GM19455 (cell line): ENCODE measurements at regions not wholly inside any gene's neighbourhood (a gene's known extent, or its start where the extent isn't known, plus 50 kb on each side); places are given as distances from the start of the nearest gene placed in this dataset.

ENCODE experiments used
- ATAC-seq: cut with Tn5 transposase; IDR thresholded peaks from one replicate; pipeline ENCODE4 v1.9.1; 2021; ENCODE audit not compliant: unreplicated experiment

DNA sequence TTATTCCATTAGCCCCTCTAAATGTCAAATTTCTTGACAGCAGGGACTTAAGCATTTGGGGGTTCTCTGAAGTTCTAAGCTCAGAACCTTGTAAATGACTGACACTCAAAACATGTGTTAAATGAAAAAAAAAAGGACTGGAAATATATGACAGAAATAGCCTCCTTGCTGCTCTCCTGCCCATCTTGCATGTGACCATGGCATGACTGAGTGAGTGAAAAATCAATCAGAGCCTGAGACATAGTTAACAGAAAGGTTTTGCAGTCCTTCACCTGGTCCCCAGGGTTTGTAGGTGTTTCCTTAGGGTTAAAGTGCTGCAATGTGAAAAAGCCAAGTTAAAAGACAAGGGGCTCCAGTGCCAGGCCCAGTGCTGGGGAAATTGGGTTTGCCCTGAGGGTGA is 168.1 kb downstream of the ZBTB18 start:
- ATAC-seq = no peak

GRCh38 chr1:244219802-244220201 is 168.7 kb downstream of the ZBTB18 start:
- no peak for ATAC-seq

DNA sequence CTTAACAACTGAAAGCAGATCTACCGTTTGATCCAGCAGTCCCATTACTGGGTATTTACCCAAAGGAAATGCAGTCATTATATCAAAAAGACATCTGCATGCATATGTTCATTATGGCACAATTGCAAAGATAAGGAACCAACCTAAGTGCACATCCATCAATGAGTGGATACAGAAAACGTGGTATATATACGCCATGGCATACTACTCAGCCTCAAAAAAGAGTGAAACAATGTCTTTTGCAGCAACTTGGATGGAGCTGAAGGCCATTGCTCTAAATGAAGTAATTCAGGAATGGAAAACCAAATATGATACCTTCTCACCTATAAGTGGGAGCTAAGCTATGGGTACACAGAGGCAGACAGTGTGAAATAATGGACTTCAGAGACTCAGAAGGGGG is 169.3 kb downstream of the ZBTB18 start:
- no peak for ATAC-seq

- no peak for ATAC-seq
Measured at GRCh38 chr1:244221991-244222390, 170.9 kb downstream of the ZBTB18 start.

DNA sequence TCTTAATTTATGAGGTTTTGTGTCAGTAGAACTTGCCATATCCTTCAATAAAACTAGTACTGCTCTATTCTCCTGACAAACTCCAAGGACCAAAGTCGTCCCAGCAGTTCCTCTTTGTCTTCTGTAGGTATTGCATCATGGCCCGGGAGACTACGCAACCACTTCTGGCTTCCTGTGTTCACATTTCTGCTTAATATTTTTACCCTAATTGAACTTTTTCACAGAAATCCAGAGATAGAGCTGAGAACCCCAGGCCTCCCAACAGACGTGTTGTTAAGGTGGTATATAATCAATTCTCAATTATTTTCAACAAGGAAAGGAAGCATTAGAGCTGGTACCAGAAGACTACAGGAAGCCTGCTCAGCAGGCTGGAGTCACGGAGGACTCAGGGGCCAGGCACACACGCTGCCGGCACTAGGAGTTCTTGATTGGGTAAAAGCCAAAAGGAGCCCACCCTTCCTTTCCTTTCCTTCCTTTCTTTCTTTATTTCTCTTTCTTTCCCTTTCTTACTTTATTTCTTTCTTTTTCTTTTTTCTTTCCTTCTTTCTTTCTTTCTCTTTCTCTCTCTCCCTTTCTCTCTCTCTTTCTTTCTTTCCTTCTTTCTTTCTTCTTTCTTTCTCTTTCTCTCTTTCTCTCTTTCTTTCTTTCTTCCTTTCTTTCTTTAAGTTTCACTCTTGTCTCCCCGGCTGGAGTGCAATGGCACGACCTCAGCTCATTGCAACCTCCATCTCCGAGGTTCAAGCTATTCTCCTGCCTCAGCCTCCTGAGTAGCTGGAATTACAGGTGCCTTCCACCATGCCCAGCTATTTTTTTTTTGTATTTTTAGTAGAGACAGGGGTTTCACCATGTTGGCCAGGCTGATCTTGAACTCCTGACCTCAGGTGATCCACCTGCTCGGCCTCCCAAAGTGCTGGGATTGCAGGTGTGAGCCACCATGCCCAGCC is 173.7 kb downstream of the ZBTB18 start:
- no peak for ATAC-seq

DNA sequence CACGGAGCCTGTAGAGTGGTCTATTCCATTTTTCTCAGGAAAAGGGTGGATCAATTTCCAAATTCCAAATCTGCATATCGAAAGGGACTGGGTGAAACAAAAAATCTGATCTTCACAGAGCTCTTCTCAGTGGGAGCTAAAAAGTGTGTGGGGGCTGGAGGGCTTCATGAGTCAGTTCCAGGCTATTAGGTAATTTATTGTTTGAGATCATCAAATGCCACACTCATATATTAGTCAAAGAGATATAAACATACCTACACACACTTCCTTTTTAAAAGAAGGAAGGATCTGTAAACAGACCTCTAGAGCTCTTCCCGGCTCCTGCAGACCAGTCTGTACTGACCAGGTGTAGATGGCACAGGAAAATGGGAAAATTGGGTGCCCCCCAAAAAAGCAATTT is 175.4 kb downstream of the ZBTB18 start:
- ATAC-seq = no peak

GRCh38 chr1:244230470-244230869 is 179.4 kb downstream of the ZBTB18 start:
- no peak for ATAC-seq

- ATAC-seq = no peak
Measured at GRCh38 chr1:244231193-244231571, 180.1 kb downstream of the ZBTB18 start.

DNA sequence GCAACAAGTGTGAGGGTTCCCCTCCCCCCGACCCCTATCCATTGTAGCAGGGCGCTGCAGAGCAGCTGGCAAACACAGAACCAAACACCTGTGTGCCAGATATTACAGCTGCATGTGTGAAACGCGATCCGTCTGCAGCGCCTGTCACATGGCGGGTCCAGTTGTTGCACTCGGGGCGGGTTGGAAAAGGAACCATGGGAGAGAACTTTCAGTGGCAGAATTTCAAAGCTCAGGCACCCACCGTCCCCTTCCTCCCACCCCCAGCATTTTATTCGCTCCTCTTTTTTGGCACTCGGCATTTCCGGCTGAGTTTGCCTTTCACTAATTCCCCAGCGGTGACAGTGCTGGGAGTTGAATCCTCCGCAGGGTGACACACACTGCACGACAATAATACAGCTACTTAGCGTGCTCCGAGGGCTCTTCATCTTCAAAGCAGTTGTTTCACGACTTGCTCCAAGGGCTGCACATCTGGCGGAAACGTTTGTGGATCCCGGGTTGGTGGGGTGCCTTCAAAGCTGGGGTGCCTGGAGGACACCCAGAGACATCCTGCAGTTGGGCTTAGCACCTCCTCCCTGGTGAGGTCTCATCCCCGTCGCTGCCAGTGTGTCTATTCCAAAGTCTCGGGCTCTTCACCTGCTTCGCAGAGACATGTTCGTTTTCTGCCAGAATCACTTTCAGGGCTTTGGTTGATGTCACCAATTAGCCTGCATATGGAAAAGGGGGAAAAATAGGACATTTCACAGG is 180.7 kb downstream of the ZBTB18 start:
- no peak for ATAC-seq

GRCh38 chr1:244234009-244234643 is 183.0 kb downstream of the ZBTB18 start:
- no peak for ATAC-seq

- no peak for ATAC-seq
Measured at GRCh38 chr1:244235157-244235556, 184.1 kb downstream of the ZBTB18 start.

DNA sequence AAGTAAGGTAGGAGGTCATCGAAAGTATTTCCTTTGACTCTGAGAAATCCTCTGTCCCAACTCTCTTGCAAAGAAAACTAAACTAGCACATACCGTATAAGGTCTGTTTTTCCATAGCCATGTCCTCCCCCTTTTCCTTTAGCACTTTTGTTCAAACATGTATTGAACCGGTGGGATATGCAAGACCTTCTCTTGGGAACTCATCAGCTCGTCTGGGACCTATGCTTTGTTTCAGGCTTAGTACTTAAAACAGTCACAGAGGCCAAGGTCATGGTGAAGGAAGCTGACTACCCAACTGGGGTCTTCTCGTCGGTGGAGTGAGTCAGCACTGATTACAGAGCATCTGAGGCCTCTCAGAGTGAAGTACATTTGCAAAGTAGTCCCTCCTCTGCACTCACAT is 185.0 kb downstream of the ZBTB18 start:
- ATAC-seq = no peak

DNA sequence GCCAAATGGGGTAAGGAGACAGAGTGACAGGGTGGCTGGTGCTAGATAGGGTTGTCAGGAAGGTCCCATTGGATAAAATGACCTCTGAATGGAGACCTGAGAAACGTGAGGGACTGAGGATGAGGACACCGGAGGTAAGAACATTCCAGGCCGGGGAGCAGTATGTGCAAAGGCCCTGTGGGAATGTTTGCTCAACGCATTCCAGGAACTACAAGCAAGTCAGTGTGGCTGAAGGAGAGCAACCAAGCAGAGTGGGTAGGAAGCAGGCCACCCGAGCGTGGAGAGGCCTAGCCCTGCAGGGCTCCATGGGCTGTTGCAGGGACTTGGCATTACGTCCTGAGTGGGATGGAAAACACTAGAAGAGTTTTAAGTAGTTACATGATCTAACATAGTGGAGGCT is 185.6 kb downstream of the ZBTB18 start:
- no peak for ATAC-seq

DNA sequence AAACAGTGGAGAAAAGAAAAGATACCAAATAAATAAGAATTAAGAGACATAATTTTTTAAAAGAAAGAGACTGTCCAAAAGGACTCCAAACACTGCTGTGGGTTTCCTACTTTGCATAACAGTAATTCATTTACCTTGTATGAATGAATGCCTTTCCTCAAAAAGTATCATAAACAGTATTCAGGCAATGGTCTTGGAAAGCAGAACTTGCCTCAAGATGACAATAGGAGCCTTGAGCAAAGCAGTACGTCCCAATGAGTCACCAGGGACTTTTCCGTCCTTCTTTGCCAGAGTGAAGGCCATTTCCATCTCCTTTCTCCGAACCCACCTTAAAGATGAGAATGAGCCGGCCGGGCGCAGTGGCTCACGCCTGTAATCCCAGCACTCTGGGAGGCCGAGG is 186.4 kb downstream of the ZBTB18 start:
- no peak for ATAC-seq

DNA sequence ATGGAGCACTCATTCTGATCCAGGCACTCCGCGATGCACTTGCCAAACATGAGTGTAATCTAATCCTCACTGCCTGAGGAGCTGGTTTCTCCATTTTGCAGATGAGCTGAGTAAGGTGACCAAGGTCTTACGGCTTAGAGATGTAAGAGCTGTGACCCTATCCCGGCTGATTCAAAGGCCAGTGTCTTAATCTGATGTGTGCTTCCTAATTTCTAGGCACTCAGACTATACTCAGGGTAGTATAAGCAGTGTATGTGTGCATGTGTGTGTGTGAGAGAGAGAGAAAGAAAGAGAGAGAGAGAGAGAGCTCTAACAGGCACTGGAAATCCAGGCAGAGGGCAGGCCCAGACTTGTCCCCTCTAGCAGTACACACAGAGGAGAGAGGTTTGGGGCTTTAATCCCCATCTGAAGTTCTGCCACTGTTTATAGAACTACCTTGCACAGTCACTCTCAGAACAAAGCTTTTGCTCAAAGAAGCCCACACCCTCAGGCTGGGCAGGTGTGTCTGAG is 188.2 kb downstream of the ZBTB18 start:
- ATAC-seq = no peak

- ATAC-seq = no peak
Measured at GRCh38 chr1:244241438-244241837, 190.4 kb downstream of the ZBTB18 start.

DNA sequence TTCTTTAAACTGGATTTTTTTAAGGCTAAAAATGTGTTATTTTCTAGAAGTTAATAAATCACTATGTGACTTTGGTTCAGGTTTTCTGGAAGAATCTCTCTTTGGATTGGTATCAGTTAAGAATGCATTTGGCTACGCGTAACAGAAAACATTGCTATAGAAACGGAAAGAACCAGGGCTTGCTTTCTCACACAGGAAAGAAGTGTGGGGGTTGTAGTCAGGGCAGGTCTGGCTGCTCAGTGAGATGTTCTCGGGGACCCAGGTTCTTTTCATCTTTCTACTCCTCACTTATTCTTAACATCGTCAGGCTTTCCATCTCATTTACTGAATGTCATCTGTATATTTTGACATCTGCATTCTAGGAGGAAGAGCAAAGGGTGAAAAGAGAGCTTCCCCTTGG is 191.4 kb downstream of the ZBTB18 start:
- ATAC-seq = no peak

DNA sequence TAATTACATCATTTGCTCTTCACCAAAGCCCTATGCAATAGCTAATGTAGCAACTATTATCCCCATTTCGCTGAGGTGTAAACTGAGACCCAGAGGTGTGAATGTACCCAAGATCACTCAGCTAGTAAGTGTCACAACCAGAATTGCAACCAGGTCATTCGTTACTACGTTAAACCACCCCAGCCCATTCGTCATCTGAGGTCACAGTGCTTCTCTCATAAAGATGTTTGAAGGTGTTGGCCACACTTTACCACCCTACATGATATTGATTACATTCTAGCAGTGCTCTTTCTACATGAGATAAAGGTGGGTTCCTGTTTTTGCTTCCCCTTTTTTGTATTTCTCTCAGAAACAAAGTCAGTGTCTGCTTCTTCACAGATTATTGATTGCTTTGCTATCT is 195.3 kb downstream of the ZBTB18 start:
- no peak for ATAC-seq

DNA sequence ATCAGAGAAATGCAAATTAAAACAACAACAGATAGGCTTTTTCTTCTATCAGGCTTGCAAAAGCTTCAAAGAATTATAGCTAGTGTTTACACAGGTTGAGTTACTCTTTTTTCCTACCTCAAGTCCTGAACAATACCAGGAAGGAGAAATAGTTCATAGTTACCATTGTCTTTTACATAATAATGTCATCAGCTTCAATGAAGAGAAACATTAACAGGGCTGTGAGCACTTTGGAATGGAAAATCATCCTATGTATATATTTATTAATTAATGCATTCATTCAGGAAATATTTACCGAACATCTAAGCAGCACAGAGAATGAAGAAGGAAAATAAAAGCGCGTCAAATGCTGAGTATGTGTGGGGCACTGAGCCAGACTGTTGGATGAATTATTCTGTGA is 197.3 kb downstream of the ZBTB18 start:
- ATAC-seq = no peak

- ATAC-seq = no peak
Measured at GRCh38 chr1:244252211-244252610, 199.5 kb downstream of the ADSS2 start.

DNA sequence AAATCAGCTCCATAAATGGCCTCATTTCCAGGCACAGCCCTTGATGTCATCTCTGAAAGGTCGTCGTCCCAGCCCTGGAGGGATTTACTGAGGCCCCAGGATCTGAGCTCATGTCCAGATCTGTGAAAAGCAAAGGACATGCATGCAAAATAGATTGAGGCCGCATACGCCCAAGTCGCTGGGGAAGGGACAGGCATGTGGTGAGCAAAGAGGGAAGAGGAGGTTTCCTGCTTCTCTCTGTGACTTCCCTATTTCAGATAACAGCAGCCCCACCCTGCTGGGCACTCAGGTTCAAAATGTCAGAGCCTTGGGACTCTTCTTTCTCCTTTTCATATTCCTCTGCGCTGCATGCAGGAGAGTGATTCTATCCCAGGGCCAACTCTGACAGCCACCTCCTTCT is 197.2 kb downstream of the ADSS2 start:
- peak; percentile 47 for ATAC-seq
